GM10266 (cell line): ENCODE measurements at regions not wholly inside any gene's neighbourhood (a gene's known extent, or its start where the extent isn't known, plus 50 kb on each side); places are given as distances from the start of the nearest gene placed in this dataset.

Experiments
- DNase-seq: peaks from one replicate; pipeline ENCODE4 v3.0.0; 2012; ENCODE audit errors: extremely low spot score
- CTCF ChIP-seq: IDR thresholded peaks from 2 replicates; pipeline ENCODE4 v1.5.1; 2012; ENCODE audit warnings: mild to moderate bottlenecking, low read depth; ENCODE audit not compliant: control insufficient read depth, insufficient read depth; ENCODE audit errors: missing control alignments

GRCh38 chr3:26428992-26429391, 193.6 kb upstream of the LRRC3B start:
- DNase-seq, result no peak
- TF ChIP-seq CTCF, result no peak

GRCh38 chr3:26437678-26438077, 184.9 kb upstream of the LRRC3B start:
- no peak for DNase-seq
- TF ChIP-seq CTCF, result no peak

- no peak for DNase-seq
These were observed 184.1 kb upstream of the LRRC3B start for GRCh38 chr3:26438325-26438940.

GRCh38 chr3:26438981-26439884, 183.3 kb upstream of the LRRC3B start:
- no peak for DNase-seq
- TF ChIP-seq CTCF, result no peak

More at GRCh38 chr3:26438325-26438940, 184.1 kb upstream of the LRRC3B start:
- TF ChIP-seq CTCF, result no peak

- TF ChIP-seq CTCF, result no peak
- DNase-seq, result no peak
These were observed 172.6 kb upstream of the LRRC3B start for GRCh38 chr3:26449996-26450395.

- DNase-seq, result no peak
- no peak for TF ChIP-seq CTCF
These were observed 170.2 kb upstream of the LRRC3B start for GRCh38 chr3:26452363-26452762.

GRCh38 chr3:26460985-26461384, 161.6 kb upstream of the LRRC3B start:
- no peak for TF ChIP-seq CTCF
- no peak for DNase-seq
